Loucy (cell line): ENCODE measurements at regions not wholly inside any gene's neighbourhood (a gene's known extent, or its start where the extent isn't known, plus 50 kb on each side); places are given as distances from the start of the nearest gene placed in this dataset.

Experiments
- H2AFZ ChIP-seq: fragments of 200-600 bp; sonication (generic); 2 replicates; pipeline ENCODE4 v1.6.0; 2016; ENCODE audit warnings: antibody characterized with exemption, mild to moderate bottlenecking, low read length, moderate library complexity
- H3F3A ChIP-seq: fragments of 200-600 bp; 2 replicates; pipeline ENCODE4 v1.6.0; 2016; ENCODE audit warnings: antibody characterized with exemption, low read depth, mild to moderate bottlenecking
- H3K27me3 ChIP-seq: fragments of 200-600 bp; sonication (generic); 2 replicates; pipeline ENCODE4 v1.6.1; 2014; ENCODE audit warnings: low read length, mild to moderate bottlenecking; ENCODE audit not compliant: insufficient read depth, poor library complexity, severe bottlenecking
- H3K36me3 ChIP-seq: fragments of 200-600 bp; sonication (generic); 2 replicates; pipeline ENCODE4 v1.6.1; 2016; ENCODE audit warnings: low read length; ENCODE audit not compliant: insufficient read depth
- H3K4me1 ChIP-seq: fragments of 200-600 bp; sonication (generic); 2 replicates; pipeline ENCODE4 v1.5.1; 2014; ENCODE audit warnings: low read length, mild to moderate bottlenecking; ENCODE audit not compliant: insufficient read depth, poor library complexity, severe bottlenecking
- H3K4me2 ChIP-seq: fragments of 200-600 bp; sonication (generic); 2 replicates; pipeline ENCODE4 v1.6.0; 2014; ENCODE audit warnings: antibody characterized with exemption, low read length, low read depth, mild to moderate bottlenecking; ENCODE audit not compliant: poor library complexity, severe bottlenecking
- H3K4me3 ChIP-seq: fragments of 200-600 bp; sonication (generic); 2 replicates; pipeline ENCODE4 v1.5.1; 2014; ENCODE audit warnings: low read length, mild to moderate bottlenecking, mixed read lengths; ENCODE audit not compliant: poor library complexity, severe bottlenecking
- H3K79me2 ChIP-seq: fragments of 200-600 bp; sonication (generic); 2 replicates; pipeline ENCODE4 v1.6.1; 2014; ENCODE audit warnings: low read length; ENCODE audit not compliant: insufficient read depth
- H3K9ac ChIP-seq: fragments of 200-600 bp; sonication (generic); 2 replicates; pipeline ENCODE4 v1.6.0; 2014; ENCODE audit warnings: mild to moderate bottlenecking, low read depth, low read length, moderate library complexity; ENCODE audit not compliant: poor library complexity, severe bottlenecking
- H3K9me2 ChIP-seq: fragments of 200-600 bp; sonication (generic); replicated peaks from 2 replicates; pipeline ENCODE4 v1.6.1; 2016; ENCODE audit warnings: low read depth, low read length, mixed read lengths
- H3K9me3 ChIP-seq: fragments of 200-600 bp; sonication (generic); 2 replicates; pipeline ENCODE4 v1.6.1; 2014; ENCODE audit warnings: mild to moderate bottlenecking, antibody characterized with exemption, low read length, low read depth; ENCODE audit not compliant: insufficient read depth
- H4K20me1 ChIP-seq: fragments of 200-600 bp; sonication (generic); 2 replicates; pipeline ENCODE4 v1.6.0; 2014; ENCODE audit warnings: antibody characterized with exemption, low read length, mild to moderate bottlenecking; ENCODE audit not compliant: insufficient read depth, poor library complexity, severe bottlenecking
- EZH2phosphoT487 ChIP-seq: fragments of 200-600 bp; IDR thresholded peaks from 2 replicates; pipeline ENCODE4 v1.6.1; 2018; ENCODE audit warnings: antibody characterized with exemption, mild to moderate bottlenecking, moderate library complexity, borderline replicate concordance
- TF ChIP-seq, protein P1 (sequence below): fragments of 200-600 bp; sonication (generic); conservative IDR thresholded peaks from 2 replicates; pipeline ENCODE4 v1.5.1; 2014; ENCODE audit warnings: mild to moderate bottlenecking, antibody characterized with exemption, low read length

DNA sequence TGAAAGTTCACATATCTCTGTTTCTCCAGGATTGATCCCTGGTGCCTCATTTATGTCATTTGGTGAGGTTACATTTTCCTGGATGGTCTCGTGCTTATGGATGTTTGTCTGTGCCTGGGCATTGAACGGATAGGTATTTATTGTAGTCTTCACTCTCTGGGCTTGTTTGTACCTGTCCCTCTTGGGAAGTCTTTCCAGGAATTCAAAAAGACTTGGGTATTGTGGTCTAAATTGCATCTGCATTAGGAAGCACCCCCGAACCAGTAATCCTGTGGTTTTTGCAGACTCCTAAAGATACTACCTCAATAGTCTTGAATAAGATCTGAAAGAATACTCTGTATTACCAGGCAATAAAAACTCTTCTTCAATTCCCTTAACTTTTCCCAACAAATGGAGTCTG is 720.8 kb downstream of the SLC6A15 start:
- Histone ChIP-seq H3K27me3 (no peaks in the 10 kb centered on the region), H4K20me1 (no peaks in the 10 kb centered on the region), H3F3A (no peaks in the 10 kb centered on the region), H3K4me2 (no peak overlapping the region), H3K9me3 (no peaks in the 10 kb centered on the region), H3K79me2 (no peaks in the 10 kb centered on the region), H3K9me2 (no peaks in the 10 kb centered on the region), H3K4me3 (no peak overlapping the region), H3K36me3 (no peaks in the 10 kb centered on the region), H2AFZ (no peak overlapping the region), H3K4me1 (no peaks in the 10 kb centered on the region), H3K9ac (no peak overlapping the region)
- TF ChIP-seq EZH2phosphoT487: no peak
- TF ChIP-seq, protein P1, sequence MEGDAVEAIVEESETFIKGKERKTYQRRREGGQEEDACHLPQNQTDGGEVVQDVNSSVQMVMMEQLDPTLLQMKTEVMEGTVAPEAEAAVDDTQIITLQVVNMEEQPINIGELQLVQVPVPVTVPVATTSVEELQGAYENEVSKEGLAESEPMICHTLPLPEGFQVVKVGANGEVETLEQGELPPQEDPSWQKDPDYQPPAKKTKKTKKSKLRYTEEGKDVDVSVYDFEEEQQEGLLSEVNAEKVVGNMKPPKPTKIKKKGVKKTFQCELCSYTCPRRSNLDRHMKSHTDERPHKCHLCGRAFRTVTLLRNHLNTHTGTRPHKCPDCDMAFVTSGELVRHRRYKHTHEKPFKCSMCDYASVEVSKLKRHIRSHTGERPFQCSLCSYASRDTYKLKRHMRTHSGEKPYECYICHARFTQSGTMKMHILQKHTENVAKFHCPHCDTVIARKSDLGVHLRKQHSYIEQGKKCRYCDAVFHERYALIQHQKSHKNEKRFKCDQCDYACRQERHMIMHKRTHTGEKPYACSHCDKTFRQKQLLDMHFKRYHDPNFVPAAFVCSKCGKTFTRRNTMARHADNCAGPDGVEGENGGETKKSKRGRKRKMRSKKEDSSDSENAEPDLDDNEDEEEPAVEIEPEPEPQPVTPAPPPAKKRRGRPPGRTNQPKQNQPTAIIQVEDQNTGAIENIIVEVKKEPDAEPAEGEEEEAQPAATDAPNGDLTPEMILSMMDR: no peak

- TF ChIP-seq, protein P1: no peak
- H3K9me2 ChIP-seq: no peaks in the 10 kb centered on the region
- no peaks in the 10 kb centered on the region for H3K79me2 ChIP-seq
Observed at GRCh38 chr12:84186433-84186832, 726.2 kb downstream of the SLC6A15 start.

DNA sequence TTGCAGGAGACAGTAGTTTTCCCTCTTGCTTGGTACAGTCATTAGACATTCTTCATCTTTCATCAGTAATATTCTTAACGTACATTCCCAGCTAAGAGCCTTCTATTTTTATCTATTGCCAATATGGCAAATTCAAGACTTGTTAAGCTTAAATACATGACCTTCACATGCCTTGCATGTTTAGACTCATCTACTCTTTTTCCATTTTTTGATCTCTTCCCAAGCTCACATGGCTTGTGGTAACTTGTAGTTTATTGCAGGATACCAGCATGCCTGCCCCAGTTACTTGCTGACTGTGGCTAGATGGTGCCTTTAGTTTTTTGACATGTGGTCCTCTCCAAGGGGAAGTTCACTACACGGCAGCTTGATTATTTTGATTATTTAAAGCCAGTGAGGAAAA is 729.0 kb downstream of the SLC6A15 start:
- Histone ChIP-seq H3K4me1 (no peaks in the 10 kb centered on the region), H3K79me2 (no peaks in the 10 kb centered on the region), H3K4me3 (no peak overlapping the region), H4K20me1 (no peaks in the 10 kb centered on the region), H3K9me3 (no peaks in the 10 kb centered on the region), H3K9ac (no peak overlapping the region), H3K36me3 (no peaks in the 10 kb centered on the region), H2AFZ (no peak overlapping the region), H3K9me2 (no peaks in the 10 kb centered on the region), H3K27me3 (no peaks in the 10 kb centered on the region), H3F3A (no peaks in the 10 kb centered on the region), H3K4me2 (no peak overlapping the region)
- TF ChIP-seq, protein P1: no peak
- TF ChIP-seq EZH2phosphoT487: no peak

More at GRCh38 chr12:84186433-84186832, 726.2 kb downstream of the SLC6A15 start:
- Histone ChIP-seq H3K9ac (no peak overlapping the region), H2AFZ (no peak overlapping the region), H3K9me3 (no peaks in the 10 kb centered on the region), H3F3A (no peaks in the 10 kb centered on the region), H3K4me3 (no peak overlapping the region), H3K36me3 (no peaks in the 10 kb centered on the region), H3K4me2 (no peak overlapping the region), H4K20me1 (no peaks in the 10 kb centered on the region), H3K27me3 (no peaks in the 10 kb centered on the region), H3K4me1 (no peaks in the 10 kb centered on the region)
